Kidney capillary endothelial cell (primary cell): ENCODE measurements at regions not wholly inside any gene's neighbourhood (a gene's known extent, or its start where the extent isn't known, plus 50 kb on each side); places are given as distances from the start of the nearest gene placed in this dataset.

ENCODE experiments used
- DNase-seq: peaks from one replicate; pipeline ENCODE4 v3.0.0-alpha.2; 2018; ENCODE audit warnings: low spot score

- DNase-seq, result no peak
Observed at GRCh38 chr5:88957013-88957412, 74.0 kb upstream of the MEF2C start.

GRCh38 chr5:88956416-88956815 lies 73.4 kb upstream of the MEF2C start:
- DNase-seq, result no peak

- no peak for DNase-seq
Observed at GRCh38 chr5:88955403-88955802, 72.4 kb upstream of the MEF2C start.

GRCh38 chr5:88954511-88954910 lies 71.5 kb upstream of the MEF2C start:
- DNase-seq, result no peak

GRCh38 chr5:88952996-88953643 lies 70.1 kb upstream of the MEF2C start:
- no peak for DNase-seq

GRCh38 chr5:88952344-88952743 lies 69.4 kb upstream of the MEF2C start:
- no peak for DNase-seq

- no peak for DNase-seq
Observed at GRCh38 chr5:88951457-88951856, 68.5 kb upstream of the MEF2C start.

- no peak for DNase-seq
Observed at GRCh38 chr5:88948746-88949600, 66.0 kb upstream of the MEF2C start.

GRCh38 chr5:88944751-88945531 lies 62.0 kb upstream of the MEF2C start:
- no peak for DNase-seq

- DNase-seq, result no peak
Observed at GRCh38 chr5:88941581-88941980, 58.6 kb upstream of the MEF2C start.

GRCh38 chr5:88940713-88941112 lies 57.7 kb upstream of the MEF2C start:
- DNase-seq, result no peak

GRCh38 chr5:88939300-88939699 lies 56.3 kb upstream of the MEF2C start:
- no peak for DNase-seq

GRCh38 chr5:88938488-88938887 lies 55.5 kb upstream of the MEF2C start:
- no peak for DNase-seq

GRCh38 chr5:88937406-88937805 lies 54.4 kb upstream of the MEF2C start:
- DNase-seq, result no peak

- no peak for DNase-seq
Observed at GRCh38 chr5:88934439-88934838, 51.5 kb upstream of the MEF2C start.
